ENCODE measurements at regions not wholly inside any gene's neighbourhood (a gene's known extent, or its start where the extent isn't known, plus 50 kb on each side); places are given as distances from the start of the nearest gene placed in this dataset.

- TF ChIP-seq, protein P1, sequence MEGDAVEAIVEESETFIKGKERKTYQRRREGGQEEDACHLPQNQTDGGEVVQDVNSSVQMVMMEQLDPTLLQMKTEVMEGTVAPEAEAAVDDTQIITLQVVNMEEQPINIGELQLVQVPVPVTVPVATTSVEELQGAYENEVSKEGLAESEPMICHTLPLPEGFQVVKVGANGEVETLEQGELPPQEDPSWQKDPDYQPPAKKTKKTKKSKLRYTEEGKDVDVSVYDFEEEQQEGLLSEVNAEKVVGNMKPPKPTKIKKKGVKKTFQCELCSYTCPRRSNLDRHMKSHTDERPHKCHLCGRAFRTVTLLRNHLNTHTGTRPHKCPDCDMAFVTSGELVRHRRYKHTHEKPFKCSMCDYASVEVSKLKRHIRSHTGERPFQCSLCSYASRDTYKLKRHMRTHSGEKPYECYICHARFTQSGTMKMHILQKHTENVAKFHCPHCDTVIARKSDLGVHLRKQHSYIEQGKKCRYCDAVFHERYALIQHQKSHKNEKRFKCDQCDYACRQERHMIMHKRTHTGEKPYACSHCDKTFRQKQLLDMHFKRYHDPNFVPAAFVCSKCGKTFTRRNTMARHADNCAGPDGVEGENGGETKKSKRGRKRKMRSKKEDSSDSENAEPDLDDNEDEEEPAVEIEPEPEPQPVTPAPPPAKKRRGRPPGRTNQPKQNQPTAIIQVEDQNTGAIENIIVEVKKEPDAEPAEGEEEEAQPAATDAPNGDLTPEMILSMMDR (conservative IDR thresholded peaks at IDR 0.05), result no peak
- TF ChIP-seq ZFX (IDR thresholded peaks at IDR 0.05), result no peak
- H3K27ac ChIP-seq, result no peak overlapping the region
These were observed 113.8 kb upstream of the ERRFI1 start for GRCh38 chr1:8139941-8140340.

GRCh38 chr1:8139383-8139782 is 113.3 kb upstream of the ERRFI1 start:
- no peak overlapping the region for H3K27ac ChIP-seq
- TF ChIP-seq, protein P1 (conservative IDR thresholded peaks at IDR 0.05), result no peak
- TF ChIP-seq ZFX (IDR thresholded peaks at IDR 0.05), result no peak

DNA sequence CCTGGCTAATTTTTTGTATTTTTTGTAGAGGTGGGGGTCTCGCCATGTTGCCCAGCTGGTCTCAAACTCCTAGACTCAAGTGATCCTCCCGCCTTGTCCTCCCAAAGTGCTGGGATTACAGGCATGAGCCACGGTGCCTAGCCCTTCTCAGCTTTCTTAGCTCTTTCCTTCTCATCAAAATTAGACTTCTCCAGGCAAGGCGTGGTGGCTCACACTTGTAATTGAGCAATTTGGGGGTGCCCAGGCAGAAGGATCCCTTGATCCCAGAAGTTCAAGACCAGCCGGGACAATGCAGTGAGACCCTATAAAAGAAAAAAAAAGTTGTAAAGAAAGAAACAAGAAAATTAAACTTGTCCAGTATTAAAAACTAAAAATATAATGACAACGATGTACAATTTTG is 112.6 kb upstream of the ERRFI1 start:
- H3K27ac ChIP-seq, result no peak overlapping the region
- TF ChIP-seq, protein P1 (conservative IDR thresholded peaks at IDR 0.05), result no peak
- TF ChIP-seq ZFX (IDR thresholded peaks at IDR 0.05), result no peak

DNA sequence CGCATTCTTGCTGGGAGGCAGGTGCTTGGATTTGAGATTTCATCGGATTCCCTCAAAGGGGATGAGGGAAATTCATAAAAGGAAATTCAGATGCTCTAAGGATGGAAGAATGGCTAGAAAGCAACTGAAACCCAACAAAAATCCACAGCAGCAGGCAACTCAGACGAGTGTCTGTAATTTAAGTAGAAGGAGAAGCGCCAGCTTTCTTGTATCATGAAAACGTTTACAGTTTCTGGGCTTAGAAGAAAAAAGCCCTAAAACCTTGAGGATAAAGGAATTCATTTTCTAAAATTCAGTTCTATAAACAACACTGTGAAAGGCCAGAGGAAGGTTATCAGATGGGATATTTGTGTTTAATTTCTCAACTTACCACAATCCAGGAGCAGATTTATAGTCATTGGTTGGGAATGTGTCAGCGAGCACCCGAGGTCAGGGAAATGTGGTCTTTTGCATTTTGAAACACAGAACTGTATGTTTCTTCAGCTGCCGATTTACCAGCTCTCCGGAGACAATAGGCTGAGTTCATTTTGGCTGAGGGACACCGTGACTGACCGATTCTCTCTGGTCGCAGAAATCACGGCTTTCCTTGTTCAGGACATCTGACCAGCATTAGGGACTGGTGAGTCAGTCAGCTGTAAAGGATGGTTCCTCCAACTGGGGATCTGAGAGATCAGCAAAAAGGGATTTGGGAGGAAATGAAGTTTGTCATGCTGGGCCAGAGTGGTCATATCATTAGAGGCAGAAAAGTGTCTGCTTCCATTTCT is 111.6 kb upstream of the ERRFI1 start:
- no peak for TF ChIP-seq ZFX (IDR thresholded peaks at IDR 0.05)
- TF ChIP-seq, protein P1 (conservative IDR thresholded peaks at IDR 0.05), result no peak
- no peak overlapping the region for H3K27ac ChIP-seq

DNA sequence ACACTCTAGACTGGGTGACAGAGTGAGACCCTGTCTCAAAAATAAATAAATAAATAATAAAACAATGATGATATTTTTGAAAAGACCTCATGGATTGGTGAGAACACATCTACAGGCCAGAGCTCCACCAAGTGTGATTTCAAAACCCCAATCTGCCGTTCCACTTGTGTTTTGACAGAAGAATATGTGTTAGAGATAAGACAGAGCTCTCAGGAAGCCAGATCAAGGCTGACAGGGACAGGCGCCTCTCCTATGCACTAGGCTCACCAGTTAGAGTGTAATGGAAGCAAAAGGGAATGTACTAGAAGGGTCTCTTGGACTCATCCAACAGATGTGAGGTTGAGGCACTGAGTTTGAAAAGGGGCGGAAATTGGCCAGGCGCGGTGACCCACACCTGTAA is 110.7 kb upstream of the ERRFI1 start:
- H3K27ac ChIP-seq, result no peak overlapping the region
- TF ChIP-seq ZFX (IDR thresholded peaks at IDR 0.05), result no peak
- TF ChIP-seq, protein P1 (conservative IDR thresholded peaks at IDR 0.05), result no peak

GRCh38 chr1:8135250-8135649 is 109.1 kb upstream of the ERRFI1 start:
- no peak for TF ChIP-seq ZFX (IDR thresholded peaks at IDR 0.05)
- TF ChIP-seq, protein P1 (conservative IDR thresholded peaks at IDR 0.05), result no peak
- H3K27ac ChIP-seq, result no peak overlapping the region

- TF ChIP-seq ZFX (IDR thresholded peaks at IDR 0.05), result no peak
- TF ChIP-seq, protein P1 (conservative IDR thresholded peaks at IDR 0.05), result no peak
- H3K27ac ChIP-seq, result no peak overlapping the region
These were observed 108.6 kb upstream of the ERRFI1 start for GRCh38 chr1:8134546-8135235.
